Liver (tissue), 3 donors: ENCODE measurements at regions not wholly inside any gene's neighbourhood (a gene's known extent, or its start where the extent isn't known, plus 50 kb on each side); places are given as distances from the start of the nearest gene placed in this dataset.

Experiments used
- ATF3 ChIP-seq: IDR thresholded peaks from 2 replicates; pipeline ENCODE4 v1.6.1; 2016; ENCODE audit warnings: antibody characterized with exemption
- EGR1 ChIP-seq, 2 donors: IDR thresholded peaks; 2 replicates each; pipeline ENCODE4 v1.6.1; 2016 to 2018; ENCODE audit warnings: antibody characterized with exemption in 2 of 2, low read depth in 2 of 2
- GABPA ChIP-seq, 2 donors: IDR thresholded peaks in 1 of 2; conservative IDR thresholded peaks in 1 of 2; 2 replicates each; pipeline ENCODE4 v1.6.1; 2016; ENCODE audit warnings: antibody characterized with exemption in 2 of 2, mild to moderate bottlenecking in 1 of 2, moderate library complexity in 1 of 2
- JUND ChIP-seq, 2 donors: IDR thresholded peaks; 2 replicates each; pipeline ENCODE4 v1.6.1; 2016; ENCODE audit warnings: antibody characterized with exemption in 2 of 2
- RAD21 ChIP-seq, 2 donors: IDR thresholded peaks; 2 replicates each; pipeline ENCODE4 v1.6.1; 2016; ENCODE audit warnings: antibody characterized with exemption in 2 of 2, mild to moderate bottlenecking in 2 of 2
- REST ChIP-seq: IDR thresholded peaks from 2 replicates; pipeline ENCODE4 v1.6.1; 2016; ENCODE audit warnings: antibody characterized with exemption, mild to moderate bottlenecking
- SP1 ChIP-seq: IDR thresholded peaks from 2 replicates; pipeline ENCODE4 v1.6.1; 2018; ENCODE audit warnings: antibody characterized with exemption, mild to moderate bottlenecking
- TAF1 ChIP-seq: conservative IDR thresholded peaks from 2 replicates; pipeline ENCODE4 v1.6.1; 2016; ENCODE audit warnings: antibody characterized with exemption, mild to moderate bottlenecking
- YY1 ChIP-seq: IDR thresholded peaks from 2 replicates; pipeline ENCODE4 v1.6.1; 2016; ENCODE audit warnings: antibody characterized with exemption, mild to moderate bottlenecking
- ZBTB33 ChIP-seq: IDR thresholded peaks from 2 replicates; pipeline ENCODE4 v1.6.1; 2016; ENCODE audit warnings: antibody characterized with exemption
- TF ChIP-seq, protein P1 (sequence below): fragments of 150-350 bp; IDR thresholded peaks from 2 replicates; pipeline ENCODE4 v1.5.1; 2017; ENCODE audit warnings: improper control_type of control experiment, low read depth, low read length; ENCODE audit not compliant: missing input control
- TF ChIP-seq, protein P2 (sequence below): IDR thresholded peaks from 2 replicates; pipeline ENCODE4 v1.6.1; 2016; ENCODE audit warnings: antibody characterized with exemption
- donor health status: healthy.
- donor health status: healthy.

GRCh38 chr22:47356511-47357011, 594.1 kb downstream of the TBC1D22A start:
- TF ChIP-seq, protein P1, sequence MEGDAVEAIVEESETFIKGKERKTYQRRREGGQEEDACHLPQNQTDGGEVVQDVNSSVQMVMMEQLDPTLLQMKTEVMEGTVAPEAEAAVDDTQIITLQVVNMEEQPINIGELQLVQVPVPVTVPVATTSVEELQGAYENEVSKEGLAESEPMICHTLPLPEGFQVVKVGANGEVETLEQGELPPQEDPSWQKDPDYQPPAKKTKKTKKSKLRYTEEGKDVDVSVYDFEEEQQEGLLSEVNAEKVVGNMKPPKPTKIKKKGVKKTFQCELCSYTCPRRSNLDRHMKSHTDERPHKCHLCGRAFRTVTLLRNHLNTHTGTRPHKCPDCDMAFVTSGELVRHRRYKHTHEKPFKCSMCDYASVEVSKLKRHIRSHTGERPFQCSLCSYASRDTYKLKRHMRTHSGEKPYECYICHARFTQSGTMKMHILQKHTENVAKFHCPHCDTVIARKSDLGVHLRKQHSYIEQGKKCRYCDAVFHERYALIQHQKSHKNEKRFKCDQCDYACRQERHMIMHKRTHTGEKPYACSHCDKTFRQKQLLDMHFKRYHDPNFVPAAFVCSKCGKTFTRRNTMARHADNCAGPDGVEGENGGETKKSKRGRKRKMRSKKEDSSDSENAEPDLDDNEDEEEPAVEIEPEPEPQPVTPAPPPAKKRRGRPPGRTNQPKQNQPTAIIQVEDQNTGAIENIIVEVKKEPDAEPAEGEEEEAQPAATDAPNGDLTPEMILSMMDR, result no peak
- TF ChIP-seq JUND (IDR thresholded peaks at IDR 0.05) (no peak), REST (no peak), GABPA (IDR thresholded peaks at IDR 0.05 in 1 of 2, conservative IDR thresholded peaks at IDR 0.05 in 1 of 2) (no peak), EGR1 (IDR thresholded peaks at IDR 0.05; ENCODE audit: low read depth in 2 of 2) (no peak), ZBTB33 (no peak), SP1 (no peak), RAD21 (IDR thresholded peaks at IDR 0.05) (no peak), TAF1 (no peak), ATF3 (no peak), YY1 (no peak)
- TF ChIP-seq, protein P2, sequence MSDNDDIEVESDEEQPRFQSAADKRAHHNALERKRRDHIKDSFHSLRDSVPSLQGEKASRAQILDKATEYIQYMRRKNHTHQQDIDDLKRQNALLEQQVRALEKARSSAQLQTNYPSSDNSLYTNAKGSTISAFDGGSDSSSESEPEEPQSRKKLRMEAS, result no peak
